Kidney tubule cell (primary cell): ENCODE measurements at regions not wholly inside any gene's neighbourhood (a gene's known extent, or its start where the extent isn't known, plus 50 kb on each side); places are given as distances from the start of the nearest gene placed in this dataset.
A peak's percentile ranks its signal among the peaks of the same experiment; 100 is the strongest.

Experiments used
- DNase-seq: peaks from one replicate; pipeline ENCODE4 v3.0.0-alpha.2; 2018; ENCODE audit warnings: low spot score

DNA sequence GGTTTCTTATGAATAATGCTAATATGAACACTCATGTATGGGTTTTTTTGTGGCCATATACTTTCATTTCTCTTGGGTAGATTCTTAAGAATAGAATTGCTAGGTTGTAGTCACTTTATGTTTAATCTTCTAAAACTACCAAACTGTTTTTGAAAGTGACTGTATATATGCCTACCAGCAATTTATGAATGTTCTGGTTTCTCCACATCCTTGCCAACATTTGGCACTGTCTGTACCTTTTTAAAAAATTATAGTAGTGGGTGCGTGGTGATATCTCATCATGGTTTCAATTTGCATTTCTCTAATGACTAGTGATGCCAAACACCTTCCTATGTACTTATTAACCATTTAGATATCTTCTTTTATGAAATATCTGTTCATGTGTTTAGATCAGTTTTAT, 110.6 kb upstream of the RIOK3 start:
- no peak for DNase-seq

- no peak for DNase-seq
Measured at GRCh38 chr18:23350188-23350587, 102.9 kb upstream of the RIOK3 start.

DNA sequence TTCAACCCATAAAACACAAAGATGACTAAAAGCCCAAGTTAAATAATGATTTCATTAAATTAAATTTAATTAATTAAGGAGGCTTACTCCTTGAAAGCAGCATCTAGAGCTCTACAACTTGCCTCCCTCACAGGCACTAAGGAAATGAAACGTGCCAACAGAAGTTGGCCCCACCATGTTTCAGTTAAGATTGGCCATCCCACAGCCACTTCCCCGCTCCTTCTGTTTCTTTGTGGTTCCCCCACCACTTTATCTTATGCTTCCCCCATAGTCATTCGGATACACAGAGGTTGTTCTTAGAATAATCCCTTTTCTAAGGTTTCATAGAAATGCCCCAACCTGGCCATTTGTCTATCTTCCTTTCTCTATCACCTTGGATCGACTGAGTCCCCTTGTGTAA, 101.6 kb upstream of the RIOK3 start:
- no peak for DNase-seq

DNA sequence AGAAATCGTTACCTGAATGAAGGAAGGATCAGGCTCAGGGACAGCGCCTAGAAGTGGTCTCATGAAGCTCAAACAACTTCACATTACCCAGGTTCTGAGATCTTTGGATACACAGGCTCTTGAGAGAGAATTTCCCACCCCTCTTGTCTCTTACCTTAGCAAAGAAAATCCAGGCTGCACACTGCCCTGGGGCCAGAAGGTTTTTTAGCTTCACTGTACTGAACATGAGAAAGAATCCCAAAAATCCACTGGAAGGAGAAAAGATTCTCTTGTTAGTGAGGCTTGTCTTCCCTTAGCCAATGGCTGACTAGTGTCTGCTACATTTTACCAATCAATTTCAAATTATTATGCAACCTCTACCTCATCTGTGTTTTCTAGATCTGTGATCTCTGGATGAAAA, 101.0 kb upstream of the RIOK3 start:
- no peak for DNase-seq

DNA sequence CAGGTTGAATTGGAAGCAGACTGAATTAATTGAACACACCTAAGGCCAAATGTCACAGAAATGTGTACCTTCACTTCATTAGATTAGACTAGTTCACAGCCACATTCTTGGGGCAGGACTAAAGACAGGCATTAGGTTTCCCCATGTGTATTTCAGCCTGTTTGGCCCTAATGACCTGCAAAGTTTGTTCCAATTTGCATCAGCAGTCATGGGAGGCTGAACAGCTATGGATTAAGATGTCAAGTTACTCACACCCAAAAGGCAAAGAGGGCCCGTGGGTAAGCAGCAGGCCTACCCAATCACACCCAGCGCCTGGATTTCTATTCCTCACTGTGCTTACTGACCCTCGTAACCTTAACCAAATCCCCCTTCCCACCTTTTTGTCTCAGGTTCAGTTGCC, 99.6 kb upstream of the RIOK3 start:
- DNase-seq: no peak

GRCh38 chr18:23354625-23355024, 98.5 kb upstream of the RIOK3 start:
- DNase-seq: peak; percentile 89

DNA sequence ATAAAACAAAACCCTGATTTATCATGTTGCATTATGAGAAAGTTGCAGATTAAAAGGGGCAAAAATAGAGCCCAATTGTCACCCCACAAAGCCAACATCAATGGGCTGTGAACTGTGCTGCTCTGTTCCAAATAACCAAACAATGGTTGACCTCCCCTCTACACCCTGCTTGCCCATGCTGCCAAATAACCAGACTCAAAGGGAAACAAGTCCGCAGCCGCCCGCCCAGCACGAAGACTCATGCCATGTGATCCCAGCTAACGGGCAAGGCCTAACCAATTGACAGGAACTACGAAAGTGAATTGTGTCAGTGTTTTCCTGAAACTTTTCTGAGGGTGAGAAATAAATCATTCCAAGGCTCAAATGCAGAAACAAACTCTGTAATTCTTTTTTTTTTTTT, 97.9 kb upstream of the RIOK3 start:
- DNase-seq: no peak

GRCh38 chr18:23356424-23356823, 96.7 kb upstream of the RIOK3 start:
- peak; percentile 25 for DNase-seq

- no peak for DNase-seq
Measured at GRCh38 chr18:23356915-23357601, 96.0 kb upstream of the RIOK3 start.

DNA sequence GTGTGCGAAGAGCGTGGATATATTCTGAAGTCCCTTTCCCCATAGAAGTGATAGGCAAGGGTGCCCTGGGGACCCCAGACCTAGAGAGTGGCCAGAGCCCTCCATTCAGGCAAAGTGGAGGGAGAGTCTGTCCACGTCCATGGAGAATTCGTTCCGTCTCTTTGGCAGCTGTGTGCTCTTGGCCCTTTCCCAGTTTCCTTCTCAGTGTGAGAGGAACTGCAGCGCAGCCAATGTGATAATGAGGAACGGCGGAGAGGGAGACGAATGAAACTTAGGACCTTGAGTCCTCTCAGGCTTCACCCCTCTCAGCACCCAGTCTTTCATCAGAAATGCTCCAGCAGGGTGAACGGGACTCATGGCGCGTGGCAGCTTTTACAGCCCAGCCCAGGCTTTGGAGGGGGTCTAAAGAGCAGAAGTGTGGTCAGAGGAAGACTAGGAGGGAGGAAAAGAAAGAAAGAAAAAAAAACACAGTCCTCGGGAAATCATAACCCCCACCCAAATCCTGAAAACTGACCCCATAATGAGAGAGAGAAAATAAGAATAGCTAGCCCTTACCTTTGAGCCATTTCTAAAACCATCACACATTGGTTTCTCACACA, 95.0 kb upstream of the RIOK3 start:
- DNase-seq: no peak

- no peak for DNase-seq
Measured at GRCh38 chr18:23359421-23359820, 93.7 kb upstream of the RIOK3 start.

- DNase-seq: no peak
Measured at GRCh38 chr18:23363865-23364570, 89.1 kb upstream of the RIOK3 start.

- no peak for DNase-seq
Measured at GRCh38 chr18:23365602-23366001, 87.5 kb upstream of the RIOK3 start.

- no peak for DNase-seq
Measured at GRCh38 chr18:23369266-23369665, 83.8 kb upstream of the RIOK3 start.

- no peak for DNase-seq
Measured at GRCh38 chr18:23373570-23373969, 79.5 kb upstream of the RIOK3 start.

DNA sequence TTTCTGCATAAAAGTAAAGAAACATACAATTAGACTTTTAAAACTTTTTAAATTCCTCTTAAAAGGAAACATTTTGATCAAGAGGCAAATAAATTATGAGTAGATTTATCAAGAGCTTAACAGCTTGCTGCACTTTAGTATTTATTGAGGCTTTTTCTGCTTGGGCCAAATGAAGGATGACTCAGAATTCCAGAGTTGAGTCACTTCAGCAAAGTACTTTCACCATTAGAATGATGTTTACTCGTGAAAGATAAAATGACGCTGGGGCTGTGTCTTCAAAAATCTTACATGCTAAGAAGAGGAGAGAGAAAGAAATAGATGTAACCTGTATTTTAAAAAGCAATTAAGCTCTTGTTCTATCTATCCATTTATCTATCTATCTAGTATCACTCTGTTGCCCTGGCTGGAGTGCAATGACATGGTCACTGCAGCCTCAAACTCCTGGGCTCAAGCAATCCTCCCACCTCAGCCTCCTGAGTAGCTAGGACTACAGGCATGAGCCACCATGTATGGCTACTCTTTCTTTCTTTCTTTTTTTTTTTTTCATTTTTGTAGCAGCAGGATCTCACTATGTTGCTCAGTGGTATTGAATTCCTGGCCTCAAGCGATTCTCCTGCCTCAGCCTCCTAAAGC, 75.3 kb upstream of the RIOK3 start:
- DNase-seq: peak; percentile 76

- DNase-seq: peak; percentile 31
Measured at GRCh38 chr18:23378302-23378686, 74.8 kb upstream of the RIOK3 start.

DNA sequence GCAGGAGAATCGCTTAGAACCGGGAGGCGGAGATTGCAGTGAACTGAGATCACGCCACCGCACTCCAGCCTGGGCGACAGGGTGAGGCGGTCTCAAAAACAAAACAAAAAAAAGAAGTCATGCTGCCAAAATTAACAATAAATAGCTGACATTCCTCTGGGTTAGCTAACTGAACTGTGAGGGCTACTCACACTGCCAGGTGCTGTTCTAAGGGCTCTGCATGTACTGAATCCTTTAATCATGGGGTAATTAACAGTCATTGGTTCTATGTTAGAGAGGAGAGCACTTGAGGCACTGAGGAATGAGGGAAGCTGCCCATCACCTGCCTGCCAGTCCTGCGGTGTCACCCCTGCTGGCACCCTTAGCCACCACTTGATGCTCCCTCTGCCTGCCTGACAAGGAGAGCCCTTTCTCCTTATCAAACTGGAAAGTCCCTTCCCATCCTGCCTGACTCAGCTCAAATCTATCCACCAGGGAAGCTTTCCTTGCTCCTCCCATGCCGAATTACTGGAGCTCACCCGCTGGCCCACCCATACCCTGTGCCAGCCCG, 73.0 kb upstream of the RIOK3 start:
- peak; percentile 89 for DNase-seq

- DNase-seq: no peak
Measured at GRCh38 chr18:23380817-23381216, 72.3 kb upstream of the RIOK3 start.

- DNase-seq: no peak
Measured at GRCh38 chr18:23383494-23383893, 69.6 kb upstream of the RIOK3 start.

- DNase-seq: no peak
Measured at GRCh38 chr18:23384778-23385736, 68.0 kb upstream of the RIOK3 start.

DNA sequence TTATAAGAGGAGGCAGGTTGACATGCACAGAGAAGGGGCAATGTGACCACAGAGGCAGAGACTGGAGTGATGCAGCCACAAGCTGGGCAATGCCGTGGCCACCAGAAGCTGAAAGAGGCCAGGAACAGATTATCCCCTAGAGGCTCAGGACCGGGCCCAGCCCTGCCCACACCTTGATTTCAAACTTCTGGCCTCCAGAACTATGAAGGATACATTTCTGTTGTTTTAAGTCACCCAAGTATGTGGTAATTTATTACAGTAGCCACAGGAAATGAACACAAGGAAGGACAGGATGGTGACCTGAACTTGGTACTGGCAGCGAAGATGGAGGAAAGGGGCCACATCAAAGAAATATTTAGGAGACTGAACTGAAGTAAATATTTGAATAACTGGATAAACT, 66.8 kb upstream of the RIOK3 start:
- DNase-seq: peak; percentile 51
